Upper lobe of left lung (tissue), 6 donors: ENCODE measurements at regions not wholly inside any gene's neighbourhood (a gene's known extent, or its start where the extent isn't known, plus 50 kb on each side); places are given as distances from the start of the nearest gene placed in this dataset.
"Not testable (repeated sequence)": the region's sequence is repeated elsewhere in the genome, so short reads cannot be mapped to it uniquely, and the experiment has no call there.

Source experiments
- ATAC-seq, 2 donors: fragments of 200-7000 bp; cut with Tn5 transposase; one replicate each; pipeline ENCODE4 v1.9.1; 2022; ENCODE audit warnings: mild to moderate bottlenecking in 2 of 2, moderate library complexity in 2 of 2; ENCODE audit not compliant: low FRiP score in 2 of 2
- DNase-seq, 2 donors: peaks; one replicate each; pipeline ENCODE4 v3.0.0-alpha.2; 2019 to 2020
- H3K27ac ChIP-seq, 4 donors: fragments of 200-600 bp; sonication (generic); one replicate each; pipeline ENCODE4 v1.5.1; 2016 to 2019
- H3K27me3 ChIP-seq, 4 donors: fragments of 200-600 bp; sonication (generic); one replicate each; pipeline ENCODE4 v1.5.1; 2017 to 2019
- H3K36me3 ChIP-seq, 4 donors: fragments of 200-600 bp; sonication (generic); one replicate each; pipeline ENCODE4 v1.5.1; 2016 to 2019
- H3K4me1 ChIP-seq, 4 donors: fragments of 200-600 bp; sonication (generic); one replicate each; pipeline ENCODE4 v1.5.1; 2018 to 2019
- H3K4me3 ChIP-seq, 4 donors: fragments of 200-600 bp; sonication (generic); one replicate each; pipeline ENCODE4 v1.5.1; 2017 to 2019; ENCODE audit warnings: mild to moderate bottlenecking in 2 of 4, moderate library complexity in 1 of 4
- H3K9me3 ChIP-seq, 4 donors: fragments of 200-600 bp; sonication (generic); one replicate each; pipeline ENCODE4 v1.5.1; 2018 to 2019
- CTCF ChIP-seq, 6 experiments: fragments of 450-650 bp in 4 of 6; fragments of 200-600 bp in 2 of 6; sonication (generic) in 2 of 6; IDR thresholded peaks; one replicate each; pipeline ENCODE4 v1.5.1; 2016 to 2019; ENCODE audit warnings: antibody characterized with exemption in 6 of 6
- EP300 ChIP-seq, 4 donors: sonication (generic); formaldehyde crosslinking; IDR thresholded peaks; one replicate each; pipeline ENCODE4 v1.5.1; 2017; ENCODE audit warnings: antibody characterized with exemption in 4 of 4, control low read depth in 2 of 4
- POLR2A ChIP-seq, 4 donors: fragments of 450-650 bp; IDR thresholded peaks; one replicate each; pipeline ENCODE4 v1.5.1; 2016 to 2017; ENCODE audit warnings: antibody characterized with exemption in 4 of 4, mild to moderate bottlenecking in 2 of 4
- POLR2AphosphoS5 ChIP-seq, 2 donors: sonication (generic); formaldehyde crosslinking; IDR thresholded peaks; one replicate each; pipeline ENCODE4 v1.5.1; 2017; ENCODE audit warnings: antibody characterized with exemption in 2 of 2
- WGBS, 2 donors: methylation state at CpG; one replicate each; pipeline ENCODE4 v1.1.5; 2017 to 2018; 5-methylcytosine and 5-hydroxymethylcytosine counted together
- donor health status: DM: no; HTN: no; CAD: no; lungs with moderate emphysema.
- donor health status: DM: no; HTN: yes; CAD: no; lungs with severe emphysema.

- no peaks in the 10 kb centered on the region for H3K9me3 ChIP-seq
- H3K4me3 ChIP-seq, result no peak overlapping the region
- H3K27ac ChIP-seq, result no peak overlapping the region
- WGBS, 2 donors, result 82 to 92% methylated on average over 4 to 5 of the region's 5 CpGs
- DNase-seq (no peak), ATAC-seq (no peak)
- H3K27me3 ChIP-seq, result no peaks in the 10 kb centered on the region
- no peaks in the 10 kb centered on the region for H3K36me3 ChIP-seq
- H3K4me1 ChIP-seq, result no peaks in the 10 kb centered on the region
- no peak for TF ChIP-seq POLR2AphosphoS5 (IDR thresholded peaks at IDR 0.05)
Observed at GRCh38 chrX:115702982-115703381, 142.0 kb downstream of the PLS3 start.

DNA sequence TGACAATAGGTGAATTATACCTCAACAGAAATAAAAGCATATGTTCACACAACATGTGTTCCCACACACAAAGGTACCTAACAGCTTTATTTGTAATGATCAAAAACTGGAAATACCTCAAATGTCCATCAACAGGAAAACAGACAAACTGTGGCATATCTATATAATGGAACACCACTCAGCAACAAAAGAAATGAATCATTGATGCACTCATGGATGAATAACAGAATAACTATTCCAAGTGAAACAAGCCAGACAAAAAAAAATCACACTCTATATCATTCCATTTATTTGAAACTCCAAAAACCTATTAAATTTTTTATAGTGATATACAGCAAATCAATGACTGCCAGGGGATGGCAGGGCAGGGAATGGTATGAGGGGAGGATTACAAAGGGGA lies 148.1 kb downstream of the PLS3 start:
- no peak for ATAC-seq

DNA sequence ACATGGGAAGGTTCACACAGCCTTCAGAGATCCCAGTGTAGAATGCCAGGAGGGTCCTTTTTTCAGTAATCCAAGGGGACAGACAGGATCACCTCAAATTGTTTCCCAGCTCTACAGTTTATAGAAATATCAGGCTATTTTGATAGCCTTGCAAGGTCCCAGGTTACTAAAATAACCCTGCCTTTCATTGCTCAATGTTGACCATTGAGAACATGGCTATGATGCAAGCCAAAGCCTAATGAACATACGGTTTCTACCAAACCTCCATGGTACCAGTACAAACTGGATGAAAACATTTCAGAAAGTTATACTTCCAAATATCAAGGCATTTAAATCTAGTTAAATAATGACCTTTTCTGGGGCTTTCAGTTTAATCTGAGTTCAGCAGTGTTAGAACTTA lies 151.5 kb downstream of the PLS3 start:
- TF ChIP-seq EP300 (IDR thresholded peaks at IDR 0.05) (no peak), POLR2A (IDR thresholded peaks at IDR 0.05) (no peak), POLR2AphosphoS5 (IDR thresholded peaks at IDR 0.05) (no peak), CTCF (IDR thresholded peaks at IDR 0.05) (no peak)
- H3K9me3 ChIP-seq, result no peaks in the 10 kb centered on the region
- ATAC-seq, result no peak
- 71 to 82% methylated on average over 1 of the region's 1 CpG for WGBS, 2 donors
- no peaks in the 10 kb centered on the region for H3K36me3 ChIP-seq
- DNase-seq, result no peak
- H3K27me3 ChIP-seq, result no peaks in the 10 kb centered on the region
- H3K4me3 ChIP-seq, result no peak overlapping the region
- no peak overlapping the region for H3K27ac ChIP-seq
- no peaks in the 10 kb centered on the region for H3K4me1 ChIP-seq

More for the DNA sequence above, 148.1 kb downstream of the PLS3 start:
- no peak for TF ChIP-seq CTCF (IDR thresholded peaks at IDR 0.05)
- no peak for TF ChIP-seq EP300 (IDR thresholded peaks at IDR 0.05)
- no peak for TF ChIP-seq POLR2AphosphoS5 (IDR thresholded peaks at IDR 0.05)
- TF ChIP-seq POLR2A (IDR thresholded peaks at IDR 0.05), result no peak
- Histone ChIP-seq H3K27ac (no peak overlapping the region), H3K4me3 (no peak overlapping the region), H3K4me1 (no peaks in the 10 kb centered on the region), H3K9me3 (no peaks in the 10 kb centered on the region), H3K27me3 (no peaks in the 10 kb centered on the region), H3K36me3 (no peaks in the 10 kb centered on the region)
- DNase-seq, result no peak

GRCh38 chrX:115713460-115713859 lies 152.5 kb downstream of the PLS3 start:
- no peaks in the 10 kb centered on the region for H3K9me3 ChIP-seq
- H3K4me3 ChIP-seq, result no peak overlapping the region
- no peak for TF ChIP-seq POLR2A (IDR thresholded peaks at IDR 0.05)
- TF ChIP-seq CTCF (IDR thresholded peaks at IDR 0.05), result no peak
- no peak for TF ChIP-seq POLR2AphosphoS5 (IDR thresholded peaks at IDR 0.05)
- TF ChIP-seq EP300 (IDR thresholded peaks at IDR 0.05), result no peak
- H3K36me3 ChIP-seq, result no peaks in the 10 kb centered on the region
- WGBS, 2 donors, result 55 to 100% methylated on average over 1 of the region's 1 CpG
- no peak overlapping the region for H3K27ac ChIP-seq
- H3K27me3 ChIP-seq, result no peaks in the 10 kb centered on the region
- no peaks in the 10 kb centered on the region for H3K4me1 ChIP-seq
- ATAC-seq (no peak), DNase-seq (no peak)

DNA sequence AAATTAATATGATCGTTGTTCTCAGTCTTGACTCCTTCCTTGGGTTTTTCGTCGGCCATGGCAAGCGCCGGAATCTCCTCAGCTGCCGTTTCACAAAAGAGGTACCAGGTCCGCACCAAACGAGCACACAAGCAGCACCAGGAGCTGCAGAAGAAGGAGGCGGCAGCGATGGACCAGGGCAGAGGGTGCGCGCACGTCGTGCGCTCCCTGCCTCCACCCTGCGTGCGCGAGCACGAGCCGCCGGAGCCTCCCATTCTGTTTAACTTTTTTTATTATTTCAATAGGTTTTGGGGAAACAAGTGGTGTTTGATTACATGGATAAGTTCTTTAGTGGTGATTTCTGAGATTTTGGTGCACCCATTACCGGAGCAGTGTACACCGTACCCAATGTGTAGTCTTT lies 158.2 kb downstream of the PLS3 start:
- DNase-seq (peak in 1 of 2 donors; percentile 32), ATAC-seq (no peak)
- 67 to 96% methylated on average over 18 to 23 of the region's 23 CpGs for WGBS, 2 donors
- Histone ChIP-seq H3K27ac (no peak overlapping the region), H3K27me3 (no peaks in the 10 kb centered on the region), H3K4me1 (no peaks in the 10 kb centered on the region), H3K36me3 (no peaks in the 10 kb centered on the region), H3K4me3 (no peak overlapping the region), H3K9me3 (no peaks in the 10 kb centered on the region)
- TF ChIP-seq POLR2AphosphoS5 (IDR thresholded peaks at IDR 0.05), result no peak
- TF ChIP-seq EP300 (IDR thresholded peaks at IDR 0.05), result no peak
- no peak for TF ChIP-seq POLR2A (IDR thresholded peaks at IDR 0.05)
- TF ChIP-seq CTCF (IDR thresholded peaks at IDR 0.05), result no peak

DNA sequence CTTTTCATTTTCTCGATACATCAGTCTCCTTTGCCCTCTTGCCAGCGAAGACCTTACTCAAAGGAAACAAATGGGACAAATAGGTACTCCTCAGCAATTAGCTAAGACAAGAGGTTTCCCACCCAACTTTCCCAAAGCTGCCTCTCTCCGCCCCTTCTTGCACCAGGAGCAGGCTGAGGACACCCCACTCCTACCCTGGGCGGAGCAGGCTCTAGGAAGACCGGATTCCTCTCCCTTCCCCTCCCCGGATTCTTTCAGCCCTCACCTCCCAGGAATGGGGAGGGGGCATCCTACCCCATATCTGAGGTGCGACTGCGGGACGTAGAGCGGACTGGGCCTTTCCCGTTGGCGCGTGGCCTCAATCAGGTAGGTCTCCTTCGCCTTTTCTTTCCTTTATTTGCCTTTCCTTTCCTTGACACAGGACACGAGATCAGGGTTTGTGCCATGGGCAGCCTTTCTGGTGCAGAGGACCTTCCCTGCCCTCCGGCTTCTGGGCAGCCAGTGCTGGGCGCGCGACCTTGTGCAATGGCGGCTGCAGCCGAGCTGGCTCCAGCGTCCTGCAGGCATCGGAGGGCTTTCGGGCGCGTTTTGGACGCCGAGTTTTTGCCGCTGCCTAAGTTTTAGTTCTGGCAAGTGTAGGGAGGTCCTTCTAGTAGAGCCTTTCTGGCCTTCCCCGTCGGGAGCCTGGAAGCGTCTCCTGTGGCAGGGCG lies 161.9 kb downstream of the PLS3 start:
- not testable (repeated sequence) for H3K4me3 ChIP-seq, H3K9me3 ChIP-seq, H3K27ac ChIP-seq, H3K4me1 ChIP-seq, ATAC-seq, H3K36me3 ChIP-seq, H3K27me3 ChIP-seq
- peak in 1 of 2 donors; percentile 32 for DNase-seq
- 10% methylated on average over 6 of the region's 33 CpGs; no CpG with 5 or more reads in 1 of the 2 donors for WGBS, 2 donors
